CD4-positive, alpha-beta T cell (primary cell): ENCODE measurements at regions not wholly inside any gene's neighbourhood (a gene's known extent, or its start where the extent isn't known, plus 50 kb on each side); places are given as distances from the start of the nearest gene placed in this dataset.

Experiments
- ATAC-seq: fragments of 200-7000 bp; cut with Tn5 transposase; one replicate; pipeline ENCODE4 v1.10.0; 2022; ENCODE audit warnings: mild to moderate bottlenecking; ENCODE audit not compliant: poor library complexity
- CTCF ChIA-PET: fragments of 350-600 bp; sonication (Branson Sonifier 250); formaldehyde crosslinking; loops from one replicate; lab custom pipeline; 2021; ENCODE audit warnings: antibody characterized with exemption, inconsistent platforms; lab: Charles Lee
- POLR2A ChIA-PET: fragments of 350-600 bp; sonication (Branson Sonifier 250); formaldehyde crosslinking; loops from one replicate; lab custom pipeline; 2021; ENCODE audit warnings: antibody characterized with exemption, inconsistent platforms; lab: Charles Lee
- DNase-seq, 14 experiments: peaks; one replicate each; pipeline ENCODE4 v3.0.0-alpha.2; 2013 to 2020; ENCODE audit warnings: mixed read lengths in 2 of 14
- H3K27ac ChIP-seq, 2 donors: one replicate each; pipeline versions ENCODE4 v1.5.1 to v1.7.0; 2013; ENCODE audit warnings: low read length in 2 of 2, low read depth in 1 of 2, mild to moderate bottlenecking in 1 of 2
- H3K27me3 ChIP-seq, 2 experiments: 1 replicate in 1 of 2; 2 replicates in 1 of 2; pipeline versions ENCODE4 v1.6.1 to v1.7.0; 2013; ENCODE audit warnings: low read length in 2 of 2, control low read depth in 1 of 2, mild to moderate bottlenecking in 1 of 2, moderate library complexity in 1 of 2; ENCODE audit not compliant: insufficient read depth in 2 of 2, control insufficient read depth in 1 of 2
- H3K36me3 ChIP-seq: one replicate; pipeline ENCODE4 v1.6.1; 2013; ENCODE audit warnings: low read length, control low read depth; ENCODE audit not compliant: insufficient read depth
- H3K4me1 ChIP-seq: one replicate; pipeline ENCODE4 v1.6.1; 2013; ENCODE audit warnings: low read length, control low read depth; ENCODE audit not compliant: insufficient read depth
- H3K4me3 ChIP-seq: one replicate; pipeline ENCODE4 v1.5.1; 2013; ENCODE audit warnings: mild to moderate bottlenecking, low read length, moderate library complexity
- H3K9me3 ChIP-seq, 2 experiments: 1 replicate in 1 of 2; 2 replicates in 1 of 2; pipeline versions ENCODE4 v1.6.1 to v1.7.0; 2013; ENCODE audit warnings: low read length in 2 of 2, mild to moderate bottlenecking in 2 of 2, control low read depth in 1 of 2, moderate library complexity in 1 of 2; ENCODE audit not compliant: control insufficient read depth in 1 of 2, insufficient read depth in 1 of 2
- H3K27ac Mint-ChIP-seq: one replicate; pipeline ENCODE4 v1.8.0; 2020; ENCODE audit warnings: mixed read lengths
- H3K27me3 Mint-ChIP-seq: one replicate; pipeline ENCODE4 v1.8.0; 2021; ENCODE audit warnings: mixed read lengths
- H3K36me3 Mint-ChIP-seq: one replicate; pipeline ENCODE4 v1.8.0; 2021; ENCODE audit warnings: low read depth, mixed read lengths
- H3K4me1 Mint-ChIP-seq: one replicate; pipeline ENCODE4 v1.8.0; 2021; ENCODE audit warnings: low read depth, mixed read lengths
- H3K4me3 Mint-ChIP-seq: one replicate; pipeline ENCODE4 v1.8.0; 2020; ENCODE audit warnings: mild to moderate bottlenecking, mixed read lengths
- H3K9me3 Mint-ChIP-seq: one replicate; pipeline ENCODE4 v1.8.0; 2020; ENCODE audit warnings: mixed read lengths
- CTCF ChIP-seq: fragments of 200-600 bp; IDR thresholded peaks from one replicate; pipeline ENCODE4 v1.8.0; 2022; ENCODE audit warnings: antibody characterized with exemption, mild to moderate bottlenecking
- intact Hi-C, 2 experiments: fragments of 100-400 bp; cut with DNase I in 1 of 2; cut with micrococcal nuclease in 1 of 2; formaldehyde crosslinking; loops; one replicate each; pipeline versions ENCODE4 v1.15.1 to v1.9.0; 2023 to 2025; cut with DNase I, micrococcal nuclease

- POLR2A ChIA-PET: interaction anchor here (1.5 kb wide), 1 partner anchor 12 kb away, joined by 4 read pairs; no protein-coding TSS in a partner anchor
- no peaks in the 10 kb centered on the region for H3K36me3 ChIP-seq
- H3K27ac Mint-ChIP-seq: no peak overlapping the region
- H3K27ac ChIP-seq: no peak overlapping the region
- no peak overlapping the region for H3K4me3 Mint-ChIP-seq
- no peaks in the 10 kb centered on the region for H3K27me3 ChIP-seq
- CTCF ChIA-PET: no interaction called here
- H3K4me3 ChIP-seq: no peak overlapping the region
- no peaks in the 10 kb centered on the region for H3K4me1 Mint-ChIP-seq
- H3K9me3 ChIP-seq: no peaks in the 10 kb centered on the region
- H3K27me3 Mint-ChIP-seq: no peaks in the 10 kb centered on the region
- H3K9me3 Mint-ChIP-seq: no peaks in the 10 kb centered on the region
- intact Hi-C loops: no loop called here
- no peak for TF ChIP-seq CTCF
- no peak for DNase-seq
- ATAC-seq: no peak
- no peaks in the 10 kb centered on the region for H3K36me3 Mint-ChIP-seq
- no peaks in the 10 kb centered on the region for H3K4me1 ChIP-seq
Observed at GRCh38 chr1:55317673-55318072, 102.5 kb upstream of the USP24 start.

- no peaks in the 10 kb centered on the region for H3K9me3 Mint-ChIP-seq
- no peak for DNase-seq
- Histone ChIP-seq H3K9me3 (no peaks in the 10 kb centered on the region), H3K4me3 (no peak overlapping the region), H3K36me3 (no peaks in the 10 kb centered on the region), H3K27me3 (no peaks in the 10 kb centered on the region), H3K27ac (no peak overlapping the region), H3K4me1 (no peaks in the 10 kb centered on the region)
- H3K27ac Mint-ChIP-seq: no peak overlapping the region
- CTCF ChIA-PET: interaction anchor here (1.1 kb wide), 1 partner anchor 21 kb away, joined by 3 read pairs; no protein-coding TSS in a partner anchor
- no peak for ATAC-seq
- TF ChIP-seq CTCF: no peak
- H3K27me3 Mint-ChIP-seq: no peaks in the 10 kb centered on the region
- intact Hi-C loops: no loop called here
- POLR2A ChIA-PET: interaction anchor here (1.5 kb wide), 1 partner anchor 11 kb away, joined by 4 read pairs; no protein-coding TSS in a partner anchor
- no peak overlapping the region for H3K4me3 Mint-ChIP-seq
- H3K4me1 Mint-ChIP-seq: no peaks in the 10 kb centered on the region
- no peaks in the 10 kb centered on the region for H3K36me3 Mint-ChIP-seq
Observed at GRCh38 chr1:55316947-55317662, 101.9 kb upstream of the USP24 start.

- Histone ChIP-seq H3K4me3 (no peak overlapping the region), H3K4me1 (no peaks in the 10 kb centered on the region), H3K9me3 (no peaks in the 10 kb centered on the region), H3K36me3 (no peaks in the 10 kb centered on the region), H3K27ac (no peak overlapping the region), H3K27me3 (no peaks in the 10 kb centered on the region)
- ATAC-seq: no peak
- intact Hi-C loops: no loop called here
- H3K4me1 Mint-ChIP-seq: no peaks in the 10 kb centered on the region
- H3K27ac Mint-ChIP-seq: no peak overlapping the region
- no peak for DNase-seq
- no peaks in the 10 kb centered on the region for H3K27me3 Mint-ChIP-seq
- no peaks in the 10 kb centered on the region for H3K36me3 Mint-ChIP-seq
- no peaks in the 10 kb centered on the region for H3K9me3 Mint-ChIP-seq
- TF ChIP-seq CTCF: no peak
- POLR2A ChIA-PET: interaction anchor here (1.5 kb wide), 1 partner anchor 11 kb away, joined by 4 read pairs; no protein-coding TSS in a partner anchor
- CTCF ChIA-PET: interaction anchor here (1.1 kb wide), 1 partner anchor 21 kb away, joined by 3 read pairs; no protein-coding TSS in a partner anchor
- H3K4me3 Mint-ChIP-seq: no peak overlapping the region
Observed at GRCh38 chr1:55316502-55316901, 101.3 kb upstream of the USP24 start.
